HG02623 (cell line): ENCODE measurements at regions not wholly inside any gene's neighbourhood (a gene's known extent, or its start where the extent isn't known, plus 50 kb on each side); places are given as distances from the start of the nearest gene placed in this dataset.

ENCODE experiments used
- ATAC-seq: cut with Tn5 transposase; IDR thresholded peaks from one replicate; pipeline ENCODE4 v1.9.1; 2021; ENCODE audit warnings: moderate library complexity; ENCODE audit not compliant: unreplicated experiment

DNA sequence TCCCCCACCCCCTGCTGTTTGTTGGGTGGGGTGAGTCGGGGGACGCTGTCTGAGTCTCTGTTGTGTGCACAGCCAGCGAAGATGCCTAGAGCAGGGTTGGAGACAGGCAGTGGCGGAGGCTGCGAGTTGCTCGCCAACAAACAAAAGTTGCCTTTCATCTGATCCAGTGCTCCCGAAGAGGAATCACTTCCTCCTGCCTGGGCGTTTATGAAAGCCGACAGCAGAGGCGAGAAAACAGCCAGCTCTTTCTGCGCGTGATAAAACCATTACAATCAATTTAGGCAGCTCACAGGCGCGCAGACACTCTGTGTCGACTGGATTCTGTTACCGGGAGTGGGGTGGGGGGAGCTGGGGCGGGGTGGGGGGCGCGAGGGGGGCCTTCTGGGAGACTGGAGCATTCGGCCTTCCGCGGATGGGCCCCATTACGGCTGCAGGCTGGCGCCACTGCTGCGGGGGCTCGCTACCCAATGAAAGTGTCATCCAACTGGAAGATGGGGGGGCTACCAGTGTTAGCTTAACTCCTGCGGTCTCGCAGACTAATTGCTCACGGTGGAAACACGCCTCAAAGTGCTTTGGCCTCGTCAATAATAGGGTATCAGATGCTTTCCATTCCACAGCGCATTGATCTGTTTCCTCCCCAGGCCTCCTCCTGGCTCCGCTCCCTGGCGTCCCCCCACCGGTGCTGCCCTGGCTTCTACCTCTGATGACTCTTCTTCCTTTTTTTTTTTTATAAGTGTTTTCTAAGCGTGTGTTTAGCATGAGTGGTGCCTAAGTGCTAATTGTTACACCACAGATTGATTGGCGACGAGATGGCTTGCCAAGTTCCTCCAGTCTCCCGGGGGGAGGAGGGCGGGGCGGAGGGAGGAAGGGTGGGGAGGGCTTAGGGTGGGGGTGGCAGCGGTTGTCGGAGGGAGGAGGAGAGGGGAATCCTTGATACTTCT is 678.4 kb downstream of the MED13L start:
- no peak for ATAC-seq

DNA sequence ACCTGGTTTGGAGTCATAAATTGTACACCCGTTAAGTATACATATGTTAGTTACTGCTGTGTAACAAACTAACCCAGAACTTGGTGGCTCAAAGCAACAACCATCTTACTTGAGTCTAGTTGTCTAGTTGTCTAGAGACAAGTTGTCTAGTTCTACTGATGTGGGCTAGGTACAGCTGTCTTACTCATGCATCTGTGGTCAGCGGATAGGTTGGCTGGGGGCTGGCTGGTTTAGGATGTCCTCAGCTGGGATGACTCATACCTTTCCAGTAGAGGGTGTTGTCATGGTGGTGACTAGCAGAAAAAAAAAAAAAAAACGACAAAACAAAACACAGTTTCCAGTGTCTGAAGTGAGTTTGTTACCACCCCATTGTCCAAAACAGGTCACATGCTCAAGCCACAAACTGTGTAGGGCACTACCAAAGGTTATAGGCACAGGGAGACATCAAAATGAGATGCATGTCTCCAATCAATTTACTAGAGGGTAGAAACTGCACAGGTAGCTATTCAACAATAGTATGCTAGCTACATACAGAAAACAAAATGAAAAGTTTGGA is 680.3 kb downstream of the MED13L start:
- no peak for ATAC-seq

DNA sequence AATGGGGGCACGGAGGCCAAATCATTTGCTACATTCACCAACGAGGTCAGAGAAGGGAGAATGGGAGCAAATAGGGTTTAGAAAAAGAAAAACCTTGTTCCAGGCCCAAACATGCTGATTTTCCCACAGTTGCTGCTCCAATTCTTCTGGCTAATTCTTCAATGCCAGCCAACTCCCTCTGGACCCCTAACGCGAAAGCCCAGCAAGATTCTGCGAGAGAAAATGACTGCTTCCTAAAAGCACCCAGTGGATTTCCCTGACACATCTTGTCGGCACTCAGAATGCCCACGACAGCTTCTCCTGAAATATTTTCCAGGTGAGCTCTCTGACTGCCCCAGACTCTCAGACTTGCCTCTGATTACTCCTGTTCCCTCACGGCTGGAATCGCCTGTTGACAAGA is 689.4 kb downstream of the MED13L start:
- ATAC-seq = no peak

DNA sequence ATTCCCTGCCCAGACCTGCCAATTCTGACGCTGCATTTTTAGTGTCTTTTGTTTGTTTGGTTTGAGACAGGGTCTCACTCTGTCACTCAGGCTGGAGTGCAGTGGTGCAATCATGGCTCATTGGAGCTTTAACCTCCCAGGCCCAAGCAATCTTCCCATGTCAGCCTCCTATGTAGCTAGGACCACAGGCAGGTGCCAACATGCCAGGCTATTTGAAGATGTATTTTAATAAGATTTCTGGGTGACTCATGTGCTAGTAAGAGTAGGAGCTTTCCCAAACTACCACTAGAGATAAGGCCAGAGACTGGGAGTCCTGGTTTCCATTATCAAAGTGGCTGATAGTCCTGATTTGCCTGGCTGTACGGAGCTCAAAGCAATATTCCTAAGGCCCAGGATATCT is 693.3 kb downstream of the MED13L start:
- ATAC-seq = no peak

DNA sequence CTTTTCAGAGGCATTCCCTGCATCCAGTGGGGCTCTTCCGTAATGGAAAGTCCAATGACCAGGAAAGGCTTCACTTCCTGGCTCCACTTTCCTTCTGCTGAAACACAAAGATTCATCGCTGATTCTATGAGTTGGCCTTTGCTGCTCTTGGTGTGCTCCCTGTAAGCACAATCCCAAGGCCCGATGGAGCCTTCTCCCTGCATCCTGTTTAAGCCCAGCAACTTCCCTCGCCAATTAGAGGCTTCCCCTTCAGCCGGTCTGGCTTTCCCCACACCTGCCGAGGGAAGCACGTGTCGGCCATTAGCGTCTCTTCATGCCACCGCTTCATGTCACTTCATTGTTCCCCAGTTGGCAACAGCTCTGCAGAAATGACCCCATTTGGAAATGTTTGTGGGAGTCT is 693.9 kb downstream of the MED13L start:
- ATAC-seq = no peak

DNA sequence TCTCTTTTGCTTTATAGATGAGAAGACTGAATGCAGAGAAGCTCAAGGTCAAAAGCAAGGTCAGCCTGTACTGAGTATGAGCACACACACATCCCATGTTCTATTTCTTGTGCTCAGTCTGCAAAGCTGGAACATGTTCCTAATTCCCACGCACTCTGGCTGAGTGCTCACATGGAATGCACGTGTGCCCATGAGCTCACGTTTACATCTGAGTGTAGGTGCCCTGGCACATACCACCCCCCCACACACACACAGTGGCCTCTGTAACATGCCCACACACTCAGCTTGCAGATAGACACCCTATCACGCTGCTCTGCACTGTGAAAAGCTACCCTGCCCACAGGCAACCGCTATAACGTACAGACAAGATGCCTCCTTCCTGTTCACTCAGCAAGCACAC is 700.1 kb downstream of the MED13L start:
- ATAC-seq = no peak

DNA sequence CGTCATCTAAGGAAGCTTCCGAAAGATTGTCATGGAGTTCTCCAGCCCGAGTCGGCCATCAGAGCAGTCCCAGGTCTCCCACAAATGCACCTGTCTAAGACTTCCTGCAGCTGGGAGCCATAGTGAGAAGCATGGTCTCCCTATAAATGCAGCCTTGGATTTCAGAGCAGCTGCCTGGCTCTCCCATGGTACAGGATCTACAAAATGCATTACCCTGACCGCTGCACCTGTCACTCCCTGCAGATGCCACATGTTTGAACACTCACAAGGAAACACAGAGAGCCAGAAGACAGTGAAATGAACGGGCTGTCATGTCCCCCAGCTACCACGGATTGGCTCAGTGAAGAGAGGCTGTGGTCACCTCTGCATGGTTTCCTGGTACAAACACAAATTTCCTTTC is 702.7 kb downstream of the MED13L start:
- no peak for ATAC-seq

DNA sequence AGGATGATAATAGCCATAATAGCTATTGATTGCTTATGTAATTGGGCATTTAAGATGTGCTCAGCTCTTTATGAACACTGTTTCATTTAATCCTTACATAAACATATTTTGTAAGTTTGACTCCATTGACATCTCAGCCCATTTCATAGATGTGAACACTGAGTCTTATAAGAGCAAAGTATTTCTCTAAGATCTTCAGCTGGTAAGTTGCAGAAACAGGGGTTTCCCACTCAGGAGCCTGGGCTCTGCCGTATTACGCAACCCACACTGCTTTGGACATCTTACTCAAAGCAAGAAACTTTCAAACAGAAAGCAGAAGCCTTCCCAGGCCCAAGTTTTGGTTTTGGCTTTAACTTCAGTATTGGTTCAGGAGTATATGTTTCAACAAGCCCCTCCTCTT is 705.1 kb downstream of the MED13L start:
- peak; percentile 75 for ATAC-seq

DNA sequence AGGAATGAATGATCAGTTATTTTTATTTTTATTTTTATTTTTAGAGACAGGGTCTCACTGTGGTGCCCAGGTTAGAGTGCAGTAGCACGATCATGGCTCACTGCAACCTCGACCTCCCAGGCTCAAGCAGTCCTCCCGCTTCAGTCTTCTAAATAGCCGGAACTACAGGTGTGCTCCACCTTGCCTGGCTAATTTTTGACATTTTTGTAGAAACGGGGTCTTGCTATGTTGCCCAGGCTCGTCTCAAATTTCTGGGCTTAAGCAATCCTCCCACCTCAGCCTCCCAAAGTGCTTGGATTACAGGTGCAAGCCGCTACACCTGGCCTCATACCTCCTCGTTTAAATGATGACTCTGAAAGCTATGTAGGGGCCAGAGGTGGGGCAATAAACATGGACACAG is 706.0 kb downstream of the MED13L start:
- no peak for ATAC-seq

DNA sequence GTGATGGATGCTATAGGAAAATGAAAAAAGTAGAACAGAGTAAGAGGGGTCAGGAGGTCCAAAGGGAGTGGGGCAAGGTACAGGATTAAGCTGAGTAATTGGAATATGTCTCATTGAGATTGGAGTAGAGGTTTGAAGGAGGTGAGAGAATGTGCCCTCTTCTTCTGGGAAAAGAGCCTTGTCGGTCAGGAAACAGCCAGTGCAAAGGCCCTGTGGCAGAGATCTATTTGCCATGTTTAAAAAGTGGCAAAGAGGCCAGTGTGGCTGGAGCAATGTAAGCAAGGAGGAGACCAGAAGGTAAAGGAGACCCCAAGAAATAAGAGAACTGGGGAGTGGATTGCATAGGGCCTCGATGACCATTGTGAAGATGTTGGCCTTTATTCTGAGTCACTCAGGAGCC is 706.5 kb downstream of the MED13L start:
- no peak for ATAC-seq

DNA sequence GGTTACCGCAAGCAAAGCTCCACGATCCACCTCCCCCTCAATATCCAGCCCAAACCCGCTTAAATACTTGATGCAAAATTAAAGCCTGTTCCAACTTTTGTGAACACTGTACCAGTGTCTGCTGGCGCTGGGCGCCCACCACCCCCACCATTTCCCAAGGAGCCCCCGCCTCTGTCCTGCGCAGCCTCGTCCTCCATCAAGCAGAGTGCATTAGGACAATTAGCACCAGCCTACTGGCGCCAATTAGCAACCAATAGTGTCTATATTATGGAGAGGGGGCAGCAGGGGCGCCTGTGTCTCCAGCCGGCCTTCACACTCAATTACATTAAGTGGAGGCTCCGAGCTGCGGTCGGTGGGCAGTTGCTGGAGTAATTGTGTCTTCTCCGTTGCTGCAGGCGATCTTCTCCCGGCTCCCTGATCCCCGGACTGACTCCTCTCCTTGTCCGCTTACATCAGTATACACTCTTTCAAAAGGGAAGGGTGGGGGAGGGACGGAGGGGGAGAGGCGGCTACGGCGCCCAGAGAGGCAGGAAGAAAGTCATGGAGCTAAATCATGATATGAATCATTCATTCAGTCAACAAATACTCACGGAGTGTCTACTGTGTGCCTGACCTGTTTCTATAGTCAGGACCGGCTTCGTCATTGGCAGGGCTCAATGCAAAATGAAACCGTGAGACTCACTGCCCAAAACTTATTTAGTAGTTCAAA is 707.3 kb downstream of the MED13L start:
- ATAC-seq = no peak

DNA sequence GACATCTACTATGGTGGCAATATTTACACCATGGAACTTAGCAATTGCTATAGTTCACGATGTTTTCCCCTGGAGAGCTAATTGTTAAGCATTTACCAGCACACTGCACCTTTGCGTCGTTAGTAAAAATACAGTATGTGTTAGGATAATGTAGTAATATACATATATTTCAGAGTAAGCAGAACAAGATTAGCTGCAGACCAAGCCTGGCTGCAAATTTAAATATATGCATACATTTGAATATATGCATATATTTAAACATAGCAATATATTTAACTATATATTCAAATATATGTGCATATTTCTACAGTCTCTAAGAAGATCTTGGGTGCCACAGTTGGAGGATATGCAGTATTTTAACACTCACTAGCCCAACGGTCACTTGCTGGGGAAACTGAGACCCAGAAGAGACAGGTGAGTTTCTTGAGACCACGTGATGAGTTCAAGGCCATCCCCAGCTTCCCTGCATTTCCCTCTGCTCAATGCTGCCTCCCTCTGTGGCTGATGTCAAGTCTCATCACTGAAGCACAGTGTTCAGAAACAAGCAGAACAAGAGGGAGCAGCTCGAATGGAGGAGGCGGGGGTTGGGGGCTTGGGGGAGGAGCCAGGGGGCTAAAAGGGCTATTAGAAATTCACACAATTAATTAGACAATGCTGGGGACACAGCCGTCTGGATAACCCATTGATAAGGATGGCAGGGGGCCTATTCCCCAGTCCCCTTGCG is 708.0 kb downstream of the MED13L start:
- ATAC-seq = no peak

DNA sequence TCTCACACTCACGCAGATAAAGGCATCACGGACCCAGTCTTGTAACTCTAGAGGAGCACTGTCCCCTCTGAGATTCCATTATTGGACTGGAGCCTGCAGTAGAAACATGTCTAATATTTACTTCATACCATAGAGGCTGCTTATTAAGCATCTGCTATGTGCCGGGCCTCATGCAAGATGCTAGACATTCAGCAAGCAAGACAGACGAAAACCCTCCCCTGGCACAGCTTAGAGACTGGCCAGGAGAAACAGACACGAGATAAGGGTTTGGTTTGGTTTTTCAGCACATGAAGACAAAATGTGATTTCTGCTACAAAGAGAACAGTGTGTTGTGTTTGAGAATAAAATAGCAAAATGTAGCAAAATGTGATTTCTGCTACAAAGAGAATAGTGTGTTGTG is 719.2 kb downstream of the MED13L start:
- no peak for ATAC-seq

DNA sequence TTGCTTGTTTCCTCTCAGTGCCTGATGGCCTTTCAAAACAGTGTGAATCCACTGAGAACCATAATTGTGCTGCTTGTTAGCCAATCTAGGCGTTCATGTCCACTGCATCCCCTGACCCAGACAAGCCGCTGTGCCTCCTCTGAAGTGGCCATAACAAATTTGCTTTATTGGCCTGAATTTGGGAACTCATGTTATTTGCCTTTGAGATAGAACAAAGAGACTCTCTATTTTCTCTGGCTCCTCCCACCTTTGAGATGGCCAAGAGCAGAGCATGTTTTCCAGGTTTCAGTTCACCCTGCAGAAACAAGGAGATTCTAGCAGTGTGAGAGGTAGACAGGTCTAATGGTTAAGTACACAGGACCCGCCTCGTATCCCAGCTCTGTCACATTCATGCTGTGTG is 723.9 kb downstream of the MED13L start:
- no peak for ATAC-seq

DNA sequence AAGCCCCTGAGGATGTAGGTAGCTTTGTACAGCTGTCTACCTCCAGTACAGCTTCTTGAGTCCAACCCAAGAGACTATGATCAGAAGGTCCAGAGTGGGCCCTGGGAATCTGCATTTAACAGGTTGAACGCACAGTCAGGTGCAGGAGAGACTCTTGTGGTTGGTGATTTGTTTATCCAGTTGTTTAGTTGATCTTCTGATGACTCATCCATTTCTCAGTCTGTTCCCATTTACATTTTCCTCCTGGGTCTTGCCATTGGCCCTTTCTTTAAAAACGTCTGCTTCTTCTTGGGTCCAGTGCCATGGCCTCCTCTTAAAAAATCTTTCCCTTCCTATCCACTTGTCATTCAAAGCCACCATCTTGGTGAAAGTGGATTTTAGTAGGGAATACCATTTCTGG is 734.2 kb downstream of the MED13L start:
- ATAC-seq = no peak

DNA sequence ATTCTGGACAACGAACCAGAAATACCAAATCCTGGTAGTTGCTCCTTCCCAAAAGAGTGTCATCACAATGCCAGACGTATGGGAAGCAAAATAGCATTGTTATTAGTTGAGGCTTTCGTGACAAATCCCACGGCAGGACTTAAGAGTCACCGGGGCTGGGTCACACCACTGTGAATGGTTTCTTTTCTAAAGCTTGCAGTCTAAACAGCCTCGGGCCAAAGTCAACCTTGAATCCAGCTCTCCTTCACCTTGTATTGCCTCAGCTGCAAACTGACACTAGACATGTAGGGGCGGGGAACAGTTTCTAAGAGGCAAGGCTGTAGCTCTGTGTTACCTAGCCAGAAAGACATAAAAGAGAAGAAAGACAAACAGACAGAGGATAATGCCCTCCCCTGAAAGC is 734.8 kb downstream of the MED13L start:
- no peak for ATAC-seq

DNA sequence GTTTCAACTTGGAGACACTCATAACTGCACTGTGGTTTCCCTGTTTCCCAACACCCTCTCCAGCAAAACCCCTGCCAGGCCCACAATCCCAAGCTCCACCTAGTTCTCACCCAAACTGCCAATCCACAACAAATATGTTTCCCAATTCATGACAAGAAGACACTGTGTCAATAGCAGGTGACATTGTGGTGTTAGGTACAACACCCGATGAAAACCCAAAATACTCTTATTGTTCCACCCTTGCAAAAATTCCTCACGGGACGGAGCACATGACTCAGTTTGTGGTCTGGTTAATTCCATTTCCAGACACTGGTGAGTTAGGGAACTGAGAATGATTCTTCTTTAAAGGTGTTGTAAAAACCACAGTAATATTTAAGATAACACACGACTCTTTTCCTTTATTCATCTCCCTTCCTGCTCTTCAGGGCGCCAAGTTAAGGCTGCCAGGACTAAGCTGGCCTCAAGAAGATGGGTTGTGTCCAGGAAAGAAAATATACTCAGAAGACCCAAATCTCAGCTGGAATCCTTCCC is 735.5 kb downstream of the MED13L start:
- no peak for ATAC-seq

DNA sequence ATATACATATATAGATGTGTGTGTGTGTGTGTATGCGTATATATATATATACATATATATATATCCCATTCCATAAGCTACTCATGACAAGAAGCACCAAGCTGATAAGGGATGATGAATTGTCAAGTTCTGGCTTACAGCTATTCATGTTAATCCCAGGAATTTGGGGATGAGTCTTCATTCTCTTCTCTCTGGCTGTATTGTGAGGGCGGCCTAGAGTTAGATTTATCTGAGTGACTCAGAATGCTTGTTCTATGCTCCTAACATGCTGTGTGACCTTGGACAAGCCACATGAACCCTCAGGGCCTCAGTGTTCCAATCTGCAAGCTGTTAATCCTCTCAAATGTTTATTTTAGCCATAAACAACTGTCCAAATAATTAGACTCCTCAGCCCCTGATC is 749.0 kb downstream of the MED13L start:
- ATAC-seq = no peak

DNA sequence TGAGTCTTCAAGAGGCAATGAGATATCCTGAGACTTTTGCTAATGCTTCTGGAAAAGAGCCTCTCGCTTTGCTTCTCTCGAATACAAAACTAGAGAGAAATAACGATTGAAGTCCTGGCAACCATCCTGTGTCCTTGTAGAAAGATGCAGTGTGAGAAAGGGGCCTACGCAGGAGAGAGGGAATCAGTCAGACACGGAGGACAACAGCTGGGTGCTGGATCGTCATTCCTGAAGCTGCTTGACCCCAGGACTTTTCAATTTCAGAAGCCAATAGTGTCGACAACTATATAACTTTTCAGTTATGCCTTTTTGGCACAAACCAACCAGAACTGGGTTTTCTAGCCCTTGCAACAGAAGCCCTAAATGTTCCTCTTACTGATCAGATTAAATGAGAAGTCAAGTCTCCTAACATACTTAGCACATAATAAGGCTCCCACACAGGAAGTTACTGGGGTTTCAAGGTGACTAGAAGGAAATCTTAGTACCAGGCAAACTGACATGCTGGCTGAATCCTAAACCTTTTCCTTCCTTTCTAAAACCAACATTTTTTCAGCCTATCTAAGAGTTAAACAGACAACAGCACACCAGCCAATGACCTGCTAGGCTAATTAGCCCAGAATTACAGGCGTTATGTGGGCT is 755.6 kb downstream of the MED13L start:
- ATAC-seq = no peak

DNA sequence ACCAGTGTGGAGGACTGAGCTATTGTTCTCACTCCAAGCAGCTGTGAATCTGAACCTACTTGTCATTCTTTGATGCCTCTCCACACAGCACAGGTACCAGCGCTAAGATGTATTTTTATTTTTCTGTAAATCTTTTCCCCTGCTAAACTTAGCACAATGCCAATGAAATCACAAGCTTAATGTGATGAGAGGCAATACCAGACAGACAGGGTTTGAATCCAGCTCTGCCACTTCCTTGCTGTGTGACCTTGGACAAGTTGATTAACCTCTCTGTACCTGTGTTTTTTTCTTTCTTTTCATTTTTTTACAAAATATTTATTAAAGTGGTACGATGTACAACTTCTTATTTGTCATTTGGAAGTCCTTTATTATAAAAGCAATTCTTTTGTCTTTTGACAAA is 757.6 kb downstream of the MED13L start:
- no peak for ATAC-seq

DNA sequence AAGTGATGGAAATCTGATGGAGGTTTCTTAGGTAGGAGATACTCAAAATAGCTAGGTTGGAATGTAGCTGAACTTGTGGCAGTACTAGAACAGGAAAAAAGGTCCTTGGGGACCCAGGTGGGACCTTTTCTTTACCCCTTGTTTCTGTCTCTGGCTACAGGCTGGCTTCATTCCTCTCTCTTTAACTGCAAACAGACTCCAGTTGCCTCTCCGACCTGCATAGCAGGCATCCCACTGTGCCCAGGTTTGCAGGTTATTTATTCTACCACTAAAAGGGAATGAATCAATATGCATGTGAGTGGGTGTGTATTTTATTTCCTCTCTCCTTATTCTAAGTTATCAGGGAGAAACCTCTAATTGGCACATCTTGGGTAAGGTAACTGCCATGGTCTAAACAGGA is 758.1 kb downstream of the MED13L start:
- ATAC-seq = no peak
